Amygdala (tissue), 56 donors: ENCODE measurements at regions not wholly inside any gene's neighbourhood (a gene's known extent, or its start where the extent isn't known, plus 50 kb on each side); places are given as distances from the start of the nearest gene placed in this dataset.
"Not testable (repeated sequence)": the region's sequence is repeated elsewhere in the genome, so short reads cannot be mapped to it uniquely, and the experiment has no call there.

Experiments used
- DNase-seq, 56 donors: peaks; one replicate each; lab custom pipeline; 2025; lab: John Stamatoyannopoulos, UW

GRCh38 chr3:143175940-143176894 lies 56.6 kb downstream of the CHST2 start:
- not testable (repeated sequence) for DNase-seq

GRCh38 chr3:143177965-143178364 lies 58.4 kb downstream of the CHST2 start:
- DNase-seq, result not testable (repeated sequence)

GRCh38 chr3:143178775-143179548 lies 59.4 kb downstream of the CHST2 start:
- DNase-seq, result not testable (repeated sequence)

- no peak for DNase-seq
Measured at GRCh38 chr3:143179603-143180002, 60.0 kb downstream of the CHST2 start.

GRCh38 chr3:143180860-143181259 lies 61.3 kb downstream of the CHST2 start:
- not testable (repeated sequence) for DNase-seq

- not testable (repeated sequence) for DNase-seq
Measured at GRCh38 chr3:143181977-143182376, 62.4 kb downstream of the CHST2 start.

- no peak for DNase-seq
Measured at GRCh38 chr3:143182866-143183664, 63.5 kb downstream of the CHST2 start.

GRCh38 chr3:143183665-143183964 lies 64.0 kb downstream of the CHST2 start:
- DNase-seq, result no peak

GRCh38 chr3:143184099-143184498 lies 64.5 kb downstream of the CHST2 start:
- no peak for DNase-seq

- DNase-seq, result no peak
Measured at GRCh38 chr3:143185401-143185800, 65.8 kb downstream of the CHST2 start.

- no peak for DNase-seq
Measured at GRCh38 chr3:143187111-143187510, 67.5 kb downstream of the CHST2 start.

- no peak for DNase-seq
Measured at GRCh38 chr3:143188881-143189280, 69.3 kb downstream of the CHST2 start.

GRCh38 chr3:143190101-143190500 lies 70.5 kb downstream of the CHST2 start:
- no peak for DNase-seq

- no peak for DNase-seq
Measured at GRCh38 chr3:143192193-143192592, 72.6 kb downstream of the CHST2 start.

GRCh38 chr3:143200001-143200924 lies 80.7 kb downstream of the CHST2 start:
- DNase-seq, result no peak

GRCh38 chr3:143201045-143201444 lies 81.5 kb downstream of the CHST2 start:
- no peak for DNase-seq

- DNase-seq, result no peak
Measured at GRCh38 chr3:143201870-143202752, 82.5 kb downstream of the CHST2 start.

- peak in 1 of 56 donors; percentile 6 for DNase-seq
Measured at GRCh38 chr3:143203142-143203541, 83.6 kb downstream of the CHST2 start.

- no peak for DNase-seq
Measured at GRCh38 chr3:143203848-143204247, 84.3 kb downstream of the CHST2 start.
